GM18499 (cell line): ENCODE measurements at regions not wholly inside any gene's neighbourhood (a gene's known extent, or its start where the extent isn't known, plus 50 kb on each side); places are given as distances from the start of the nearest gene placed in this dataset.

Experiments used
- ATAC-seq: cut with Tn5 transposase; IDR thresholded peaks from one replicate; pipeline ENCODE4 v1.9.1; 2021; ENCODE audit warnings: moderate number of reproducible peaks; ENCODE audit not compliant: insufficient read depth, unreplicated experiment

- ATAC-seq, result no peak
Measured at GRCh38 chr15:87805117-87805820, 451.3 kb downstream of the NTRK3 start.

GRCh38 chr15:87804451-87804850 is 452.1 kb downstream of the NTRK3 start:
- ATAC-seq, result no peak

- ATAC-seq, result no peak
Measured at GRCh38 chr15:87799838-87800237, 456.7 kb downstream of the NTRK3 start.

- ATAC-seq, result no peak
Measured at GRCh38 chr15:87799428-87799827, 457.1 kb downstream of the NTRK3 start.

GRCh38 chr15:87793725-87794124 is 462.8 kb downstream of the NTRK3 start:
- ATAC-seq, result no peak

GRCh38 chr15:87792250-87793040 is 464.1 kb downstream of the NTRK3 start:
- no peak for ATAC-seq

- no peak for ATAC-seq
Measured at GRCh38 chr15:87781959-87782625, 474.4 kb downstream of the NTRK3 start.

GRCh38 chr15:87779746-87780145 is 476.8 kb downstream of the NTRK3 start:
- ATAC-seq, result no peak

GRCh38 chr15:87778358-87778757 is 478.2 kb downstream of the NTRK3 start:
- ATAC-seq, result no peak

- no peak for ATAC-seq
Measured at GRCh38 chr15:87777054-87777561, 479.4 kb downstream of the NTRK3 start.

GRCh38 chr15:87767516-87767915 is 489.0 kb downstream of the NTRK3 start:
- no peak for ATAC-seq

- no peak for ATAC-seq
Measured at GRCh38 chr15:87764461-87765240, 491.9 kb downstream of the NTRK3 start.

GRCh38 chr15:87763837-87764236 is 492.7 kb downstream of the NTRK3 start:
- ATAC-seq, result no peak

GRCh38 chr15:87761736-87762509 is 494.6 kb downstream of the NTRK3 start:
- peak; percentile 67 for ATAC-seq

GRCh38 chr15:87760547-87761314 is 495.8 kb downstream of the NTRK3 start:
- no peak for ATAC-seq

GRCh38 chr15:87758794-87759418 is 497.6 kb downstream of the NTRK3 start:
- no peak for ATAC-seq

GRCh38 chr15:87757084-87757483 is 499.5 kb downstream of the NTRK3 start:
- no peak for ATAC-seq

GRCh38 chr15:87756072-87756471 is 500.5 kb downstream of the NTRK3 start:
- ATAC-seq, result no peak
